ENCODE measurements at regions not wholly inside any gene's neighbourhood (a gene's known extent, or its start where the extent isn't known, plus 50 kb on each side); places are given as distances from the start of the nearest gene placed in this dataset.

- Histone ChIP-seq H3K4me3 (ENCODE audit: low read depth, low read length) (no peak overlapping the region), H3K36me3 (ENCODE audit: control insufficient read depth in 2 of 2, insufficient read depth in 1 of 2, low read length in 2 of 2) (no peaks in the 10 kb centered on the region), H3K4me1 (ENCODE audit: control insufficient read depth, insufficient read depth, low read length) (no peaks in the 10 kb centered on the region), H3K27ac (ENCODE audit: extremely low read depth, low read depth, low read length) (no peak overlapping the region), H3K9me3 (ENCODE audit: control insufficient read depth, insufficient read depth, low read depth, low read length) (no peaks in the 10 kb centered on the region)
- TF ChIP-seq ZNF114 (tag by site-specific recombination; IDR thresholded peaks at IDR 0.05) (no peak), ZNF350 (tag by site-specific recombination; IDR thresholded peaks at IDR 0.05) (no peak), ZNF292 (tag by site-specific recombination; IDR thresholded peaks at IDR 0.05; ENCODE audit: borderline replicate concordance, low read depth) (no peak), ZNF133 (tag by site-specific recombination; IDR thresholded peaks at IDR 0.05) (no peak), ZNF138 (tag by site-specific recombination; IDR thresholded peaks at IDR 0.05; ENCODE audit: borderline replicate concordance) (no peak), SCRT2 (tag by site-specific recombination; IDR thresholded peaks at IDR 0.05) (no peak), ZNF488 (tag by site-specific recombination; IDR thresholded peaks at IDR 0.05) (no peak)
- CTCF ChIA-PET = no interaction called here
- POLR2A ChIA-PET = no interaction called here
Measured at GRCh38 chr2:143824791-143825190, 695.1 kb downstream of the ZEB2 start.

- no peaks in the 10 kb centered on the region for H3K4me1 ChIP-seq (ENCODE audit: control insufficient read depth, insufficient read depth, low read length)
- POLR2A ChIA-PET = no interaction called here
- H3K4me3 ChIP-seq (ENCODE audit: low read depth, low read length) = no peak overlapping the region
- CTCF ChIA-PET = interaction anchor here (0.6 kb wide), 1 partner anchor 114 kb away, joined by 4 read pairs; no protein-coding TSS in a partner anchor
- H3K9me3 ChIP-seq (ENCODE audit: control insufficient read depth, insufficient read depth, low read depth, low read length) = no peaks in the 10 kb centered on the region
- H3K36me3 ChIP-seq (ENCODE audit: control insufficient read depth in 2 of 2, insufficient read depth in 1 of 2, low read length in 2 of 2) = no peaks in the 10 kb centered on the region
- TF ChIP-seq ZNF529 (tag by site-specific recombination; IDR thresholded peaks at IDR 0.05; ENCODE audit: insufficient replicate concordance) = no peak
- no peak for TF ChIP-seq KLF16 (tag by site-specific recombination; IDR thresholded peaks at IDR 0.05)
- TF ChIP-seq ZNF521 (tag by site-specific recombination; IDR thresholded peaks at IDR 0.05) = no peak
- TF ChIP-seq ZEB2 (tag by site-specific recombination; IDR thresholded peaks at IDR 0.05) = no peak
- no peak for TF ChIP-seq ZNF24 (tag by site-specific recombination; IDR thresholded peaks at IDR 0.05)
- TF ChIP-seq TCF7L2 (IDR thresholded peaks at IDR 0.05; ENCODE audit: borderline replicate concordance, low read depth, low read length) = no peak
- no peak for TF ChIP-seq ZNF18 (tag by site-specific recombination; IDR thresholded peaks at IDR 0.05)
- TF ChIP-seq KLF8 (tag by site-specific recombination; IDR thresholded peaks at IDR 0.05) = no peak
- TF ChIP-seq ZBTB21 (tag by site-specific recombination; IDR thresholded peaks at IDR 0.05) = no peak
- no peak for TF ChIP-seq ZNF518A (tag by site-specific recombination; conservative IDR thresholded peaks at IDR 0.05; ENCODE audit: low read depth)
- no peak for TF ChIP-seq ZNF335 (tag by site-specific recombination; conservative IDR thresholded peaks at IDR 0.05)
- TF ChIP-seq ZNF394 (tag by site-specific recombination; IDR thresholded peaks at IDR 0.05; ENCODE audit: borderline replicate concordance) = no peak
- TF ChIP-seq ZNF473 (tag by site-specific recombination; IDR thresholded peaks at IDR 0.05) = no peak
- no peak for TF ChIP-seq PATZ1 (tag by site-specific recombination; IDR thresholded peaks at IDR 0.05)
- no peak for TF ChIP-seq SCRT2 (tag by site-specific recombination; IDR thresholded peaks at IDR 0.05)
- TF ChIP-seq ZNF658 (tag by site-specific recombination; IDR thresholded peaks at IDR 0.05) = no peak
- H3K27ac ChIP-seq (ENCODE audit: extremely low read depth, low read depth, low read length) = no peak overlapping the region
Measured at GRCh38 chr2:143823876-143824275, 694.7 kb downstream of the ARHGAP15 start.
